Transverse colon (tissue), 4 donors: ENCODE measurements at regions not wholly inside any gene's neighbourhood (a gene's known extent, or its start where the extent isn't known, plus 50 kb on each side); places are given as distances from the start of the nearest gene placed in this dataset.

Experiments used
- CTCF ChIP-seq, 5 experiments: fragments of 200-600 bp in 3 of 5; fragments of 450-650 bp in 2 of 5; sonication (generic) in 3 of 5; IDR thresholded peaks; 1 replicate in 2 of 5; 2 replicates in 3 of 5; pipeline ENCODE4 v1.5.1; 2016 to 2017; ENCODE audit warnings: antibody characterized with exemption in 5 of 5, inconsistent platforms in 3 of 5, mild to moderate bottlenecking in 2 of 5, moderate library complexity in 1 of 5
- POLR2AphosphoS5 ChIP-seq, 3 donors: sonication (generic); formaldehyde crosslinking; IDR thresholded peaks; one replicate each; pipeline ENCODE4 v1.6.1; 2016; ENCODE audit warnings: antibody characterized with exemption in 3 of 3

- TF ChIP-seq POLR2AphosphoS5 (IDR thresholded peaks at IDR 0.05) (no peak), CTCF (IDR thresholded peaks at IDR 0.05) (no peak)
These were observed 839.3 kb upstream of the CTNND2 start for GRCh38 chr5:12743582-12743981.
